ENCODE measurements at regions not wholly inside any gene's neighbourhood (a gene's known extent, or its start where the extent isn't known, plus 50 kb on each side); places are given as distances from the start of the nearest gene placed in this dataset.
A peak's percentile ranks its signal among the peaks of the same experiment; 100 is the strongest.

DNA sequence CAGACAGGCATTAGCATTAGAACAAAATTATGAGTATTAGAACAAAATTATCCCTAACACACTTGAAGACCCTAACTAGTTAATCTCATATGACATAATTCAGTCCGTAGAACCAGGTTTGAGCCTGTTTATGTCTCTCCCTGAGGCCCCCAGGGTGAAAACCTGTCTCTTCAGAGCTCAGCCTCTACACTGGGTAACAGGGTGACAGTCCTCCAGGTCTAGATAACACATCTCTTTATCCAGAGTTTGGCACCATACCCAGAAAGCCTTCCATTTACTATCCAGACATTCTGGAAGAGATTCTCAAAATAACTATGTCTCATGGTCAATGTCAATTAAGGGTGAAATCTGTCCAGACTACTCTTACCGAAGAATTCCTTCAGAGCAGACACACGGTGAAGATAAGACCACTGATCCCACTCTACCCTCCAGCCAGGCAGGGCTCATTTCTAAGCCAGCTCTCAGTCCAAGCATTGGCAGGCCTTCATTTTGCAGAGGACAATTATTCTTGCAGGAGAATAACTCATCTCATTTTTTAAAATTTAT, 1195.3 kb downstream of the EFNB2 start:
- H3K27me3 Mint-ChIP-seq (ENCODE audit: insufficient read depth) = no peaks in the 10 kb centered on the region
- no peaks in the 10 kb centered on the region for H3K36me3 Mint-ChIP-seq (ENCODE audit: low read depth)
- H3K36me3 ChIP-seq (ENCODE audit: control insufficient read depth, insufficient read depth, low read length) = no peaks in the 10 kb centered on the region
- 83 to 91% methylated on average over 2 to 3 of the region's 3 CpGs for WGBS, 2 experiments (ENCODE audit: insufficient coverage in 1 of 2, insufficient read length in 1 of 2)
- TF ChIP-seq, protein P1, sequence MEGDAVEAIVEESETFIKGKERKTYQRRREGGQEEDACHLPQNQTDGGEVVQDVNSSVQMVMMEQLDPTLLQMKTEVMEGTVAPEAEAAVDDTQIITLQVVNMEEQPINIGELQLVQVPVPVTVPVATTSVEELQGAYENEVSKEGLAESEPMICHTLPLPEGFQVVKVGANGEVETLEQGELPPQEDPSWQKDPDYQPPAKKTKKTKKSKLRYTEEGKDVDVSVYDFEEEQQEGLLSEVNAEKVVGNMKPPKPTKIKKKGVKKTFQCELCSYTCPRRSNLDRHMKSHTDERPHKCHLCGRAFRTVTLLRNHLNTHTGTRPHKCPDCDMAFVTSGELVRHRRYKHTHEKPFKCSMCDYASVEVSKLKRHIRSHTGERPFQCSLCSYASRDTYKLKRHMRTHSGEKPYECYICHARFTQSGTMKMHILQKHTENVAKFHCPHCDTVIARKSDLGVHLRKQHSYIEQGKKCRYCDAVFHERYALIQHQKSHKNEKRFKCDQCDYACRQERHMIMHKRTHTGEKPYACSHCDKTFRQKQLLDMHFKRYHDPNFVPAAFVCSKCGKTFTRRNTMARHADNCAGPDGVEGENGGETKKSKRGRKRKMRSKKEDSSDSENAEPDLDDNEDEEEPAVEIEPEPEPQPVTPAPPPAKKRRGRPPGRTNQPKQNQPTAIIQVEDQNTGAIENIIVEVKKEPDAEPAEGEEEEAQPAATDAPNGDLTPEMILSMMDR (conservative IDR thresholded peaks at IDR 0.05) = no peak
- no peaks in the 10 kb centered on the region for H3K4me1 Mint-ChIP-seq
- no peaks in the 10 kb centered on the region for H3K9me3 ChIP-seq (ENCODE audit: control insufficient read depth, low read length)
- H3K27me3 ChIP-seq (ENCODE audit: control insufficient read depth, insufficient read depth, low read length, poor library complexity, severe bottlenecking) = no peaks in the 10 kb centered on the region
- H3K27ac ChIP-seq (ENCODE audit: low read depth, low read length) = no peak overlapping the region
- DNase-seq = no peak
- H3K4me3 ChIP-seq (ENCODE audit: low read length) = no peak overlapping the region
- H3K27ac Mint-ChIP-seq = peak overlapping the region; percentile 26
- H3K4me1 ChIP-seq (ENCODE audit: control insufficient read depth, insufficient read depth, low read length) = no peaks in the 10 kb centered on the region
- no peaks in the 10 kb centered on the region for H3K9me3 Mint-ChIP-seq
- H3K4me3 Mint-ChIP-seq = no peak overlapping the region
- H3K9ac ChIP-seq (ENCODE audit: extremely low read depth, low read length, poor library complexity, severe bottlenecking) = no peak overlapping the region

DNA sequence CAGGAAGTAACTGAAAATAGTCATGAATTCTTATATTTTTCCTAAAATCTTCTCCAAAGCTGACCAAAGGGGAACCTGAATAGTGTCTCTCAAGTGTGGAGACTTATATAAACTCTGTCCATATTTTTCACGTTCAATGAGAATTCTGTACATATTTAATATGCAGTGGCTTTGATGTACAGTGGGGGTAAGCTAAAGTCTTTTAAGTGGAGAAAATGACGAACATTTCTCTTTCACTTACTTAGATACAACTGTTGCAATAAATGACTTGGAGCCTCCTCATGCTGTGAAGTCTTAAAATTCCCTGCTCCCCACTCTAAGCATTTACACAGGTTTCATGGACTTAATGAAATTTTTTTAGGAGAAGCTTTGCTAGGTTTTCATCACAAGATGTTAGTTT, 1196.7 kb downstream of the EFNB2 start:
- no peak overlapping the region for H3K4me3 Mint-ChIP-seq
- 100% methylated on average over 2 of the region's 2 CpGs; no CpG with 5 or more reads in 1 of the 2 experiments for WGBS, 2 experiments (ENCODE audit: insufficient coverage in 1 of 2, insufficient read length in 1 of 2)

DNA sequence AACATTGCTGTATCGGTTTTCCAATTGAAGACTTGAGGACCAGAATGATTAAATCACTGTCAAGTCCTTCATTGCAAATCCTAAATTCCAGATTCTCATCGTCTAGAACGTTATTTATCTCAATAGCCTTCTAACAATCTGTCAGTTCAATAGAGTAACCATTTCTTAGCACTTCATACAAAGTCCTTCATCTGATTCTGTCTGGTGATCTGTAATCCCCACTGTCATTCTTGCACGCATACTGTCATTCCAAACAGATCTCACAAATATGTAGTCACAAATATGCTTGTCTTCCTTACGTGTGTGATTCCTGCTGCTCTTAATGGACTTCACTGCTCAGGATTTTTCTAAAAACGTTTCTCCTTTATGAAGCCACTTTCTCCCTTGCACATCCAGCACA, 1197.5 kb downstream of the EFNB2 start:
- TF ChIP-seq, protein P1 (conservative IDR thresholded peaks at IDR 0.05) = no peak
- no peaks in the 10 kb centered on the region for H3K9me3 Mint-ChIP-seq
- Histone ChIP-seq H3K4me3 (ENCODE audit: low read length) (no peak overlapping the region), H3K36me3 (ENCODE audit: control insufficient read depth, insufficient read depth, low read length) (no peaks in the 10 kb centered on the region), H3K27ac (ENCODE audit: low read depth, low read length) (no peak overlapping the region), H3K27me3 (ENCODE audit: control insufficient read depth, insufficient read depth, low read length, poor library complexity, severe bottlenecking) (no peaks in the 10 kb centered on the region), H3K4me1 (ENCODE audit: control insufficient read depth, insufficient read depth, low read length) (no peaks in the 10 kb centered on the region), H3K9ac (ENCODE audit: extremely low read depth, low read length, poor library complexity, severe bottlenecking) (no peak overlapping the region), H3K9me3 (ENCODE audit: control insufficient read depth, low read length) (no peaks in the 10 kb centered on the region)
- 90 to 94% methylated on average over 6 of the region's 6 CpGs for WGBS, 2 experiments (ENCODE audit: insufficient coverage in 1 of 2, insufficient read length in 1 of 2)
- no peaks in the 10 kb centered on the region for H3K36me3 Mint-ChIP-seq (ENCODE audit: low read depth)
- no peaks in the 10 kb centered on the region for H3K4me1 Mint-ChIP-seq
- H3K27me3 Mint-ChIP-seq (ENCODE audit: insufficient read depth) = no peaks in the 10 kb centered on the region
- no peak overlapping the region for H3K27ac Mint-ChIP-seq
- no peak overlapping the region for H3K4me3 Mint-ChIP-seq
- no peak for DNase-seq

More for the DNA sequence above, 1196.7 kb downstream of the EFNB2 start:
- Histone ChIP-seq H3K4me3 (ENCODE audit: low read length) (no peak overlapping the region), H3K4me1 (ENCODE audit: control insufficient read depth, insufficient read depth, low read length) (no peaks in the 10 kb centered on the region), H3K36me3 (ENCODE audit: control insufficient read depth, insufficient read depth, low read length) (no peaks in the 10 kb centered on the region), H3K9ac (ENCODE audit: extremely low read depth, low read length, poor library complexity, severe bottlenecking) (no peak overlapping the region), H3K9me3 (ENCODE audit: control insufficient read depth, low read length) (no peaks in the 10 kb centered on the region), H3K27ac (ENCODE audit: low read depth, low read length) (no peak overlapping the region), H3K27me3 (ENCODE audit: control insufficient read depth, insufficient read depth, low read length, poor library complexity, severe bottlenecking) (no peaks in the 10 kb centered on the region)
- DNase-seq = no peak
- Mint-ChIP-seq H3K36me3 (ENCODE audit: low read depth) (no peaks in the 10 kb centered on the region), H3K27me3 (ENCODE audit: insufficient read depth) (no peaks in the 10 kb centered on the region), H3K9me3 (no peaks in the 10 kb centered on the region), H3K4me1 (no peaks in the 10 kb centered on the region), H3K27ac (no peak overlapping the region)
- TF ChIP-seq, protein P1 (conservative IDR thresholded peaks at IDR 0.05) = no peak

Data from endodermal cell (in vitro differentiated cells).